ENCODE measurements at regions not wholly inside any gene's neighbourhood (a gene's known extent, or its start where the extent isn't known, plus 50 kb on each side); places are given as distances from the start of the nearest gene placed in this dataset.

GRCh38 chr20:56998438-56998837 lies 268.0 kb downstream of the BMP7 start:
- TF ChIP-seq, protein P1, sequence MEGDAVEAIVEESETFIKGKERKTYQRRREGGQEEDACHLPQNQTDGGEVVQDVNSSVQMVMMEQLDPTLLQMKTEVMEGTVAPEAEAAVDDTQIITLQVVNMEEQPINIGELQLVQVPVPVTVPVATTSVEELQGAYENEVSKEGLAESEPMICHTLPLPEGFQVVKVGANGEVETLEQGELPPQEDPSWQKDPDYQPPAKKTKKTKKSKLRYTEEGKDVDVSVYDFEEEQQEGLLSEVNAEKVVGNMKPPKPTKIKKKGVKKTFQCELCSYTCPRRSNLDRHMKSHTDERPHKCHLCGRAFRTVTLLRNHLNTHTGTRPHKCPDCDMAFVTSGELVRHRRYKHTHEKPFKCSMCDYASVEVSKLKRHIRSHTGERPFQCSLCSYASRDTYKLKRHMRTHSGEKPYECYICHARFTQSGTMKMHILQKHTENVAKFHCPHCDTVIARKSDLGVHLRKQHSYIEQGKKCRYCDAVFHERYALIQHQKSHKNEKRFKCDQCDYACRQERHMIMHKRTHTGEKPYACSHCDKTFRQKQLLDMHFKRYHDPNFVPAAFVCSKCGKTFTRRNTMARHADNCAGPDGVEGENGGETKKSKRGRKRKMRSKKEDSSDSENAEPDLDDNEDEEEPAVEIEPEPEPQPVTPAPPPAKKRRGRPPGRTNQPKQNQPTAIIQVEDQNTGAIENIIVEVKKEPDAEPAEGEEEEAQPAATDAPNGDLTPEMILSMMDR (IDR thresholded peaks at IDR 0.05): no peak
- TF ChIP-seq POLR2A (IDR thresholded peaks at IDR 0.05) (no peak), EP300 (IDR thresholded peaks at IDR 0.05) (no peak), POLR2AphosphoS5 (IDR thresholded peaks at IDR 0.05) (no peak)

Measured in suprapubic skin (tissue), 4 donors.